ENCODE measurements at regions not wholly inside any gene's neighbourhood (a gene's known extent, or its start where the extent isn't known, plus 50 kb on each side); places are given as distances from the start of the nearest gene placed in this dataset.

DNA sequence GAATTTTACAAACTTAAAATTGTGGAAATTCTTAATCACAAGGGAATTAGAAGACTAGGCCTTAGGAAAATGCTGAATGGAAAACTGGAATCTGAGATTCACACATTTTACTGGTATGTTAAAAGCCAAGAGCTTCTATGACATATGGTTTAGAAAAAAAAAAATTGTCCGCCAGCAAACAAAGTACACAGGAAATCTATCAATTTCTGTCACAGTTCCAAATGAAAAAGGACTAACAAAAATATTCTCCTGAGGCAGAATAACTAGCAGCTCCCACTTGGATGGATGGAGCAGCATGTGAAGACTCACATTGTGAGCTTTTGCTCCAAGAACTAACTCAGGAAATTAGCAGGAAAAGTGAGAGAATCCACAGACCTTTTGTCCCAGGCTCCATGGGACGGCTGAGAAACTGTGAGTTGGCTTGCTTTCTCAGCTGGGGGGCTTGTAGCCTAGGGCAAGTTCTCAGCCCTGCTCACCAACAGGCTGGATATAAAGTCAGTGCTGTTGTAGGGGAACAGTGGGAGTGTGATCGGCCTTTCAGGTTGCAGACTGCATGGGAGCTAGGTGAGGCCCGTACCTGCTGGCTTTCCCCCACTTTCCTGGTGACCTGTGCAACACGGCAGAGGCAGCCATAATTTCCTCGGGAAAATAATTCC, 731.1 kb upstream of the SGO1 start:
- peaks cover 2% of the 10 kb centered on the region for H3K27me3 Mint-ChIP-seq (ENCODE audit: unreplicated experiment)
- DNase-seq, result no peak
- no peaks in the 10 kb centered on the region for H3K36me3 Mint-ChIP-seq (ENCODE audit: unreplicated experiment)
- TF ChIP-seq, protein P1, sequence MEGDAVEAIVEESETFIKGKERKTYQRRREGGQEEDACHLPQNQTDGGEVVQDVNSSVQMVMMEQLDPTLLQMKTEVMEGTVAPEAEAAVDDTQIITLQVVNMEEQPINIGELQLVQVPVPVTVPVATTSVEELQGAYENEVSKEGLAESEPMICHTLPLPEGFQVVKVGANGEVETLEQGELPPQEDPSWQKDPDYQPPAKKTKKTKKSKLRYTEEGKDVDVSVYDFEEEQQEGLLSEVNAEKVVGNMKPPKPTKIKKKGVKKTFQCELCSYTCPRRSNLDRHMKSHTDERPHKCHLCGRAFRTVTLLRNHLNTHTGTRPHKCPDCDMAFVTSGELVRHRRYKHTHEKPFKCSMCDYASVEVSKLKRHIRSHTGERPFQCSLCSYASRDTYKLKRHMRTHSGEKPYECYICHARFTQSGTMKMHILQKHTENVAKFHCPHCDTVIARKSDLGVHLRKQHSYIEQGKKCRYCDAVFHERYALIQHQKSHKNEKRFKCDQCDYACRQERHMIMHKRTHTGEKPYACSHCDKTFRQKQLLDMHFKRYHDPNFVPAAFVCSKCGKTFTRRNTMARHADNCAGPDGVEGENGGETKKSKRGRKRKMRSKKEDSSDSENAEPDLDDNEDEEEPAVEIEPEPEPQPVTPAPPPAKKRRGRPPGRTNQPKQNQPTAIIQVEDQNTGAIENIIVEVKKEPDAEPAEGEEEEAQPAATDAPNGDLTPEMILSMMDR (IDR thresholded peaks at IDR 0.05; ENCODE audit: partially characterized antibody, unreplicated experiment), result no peak
- no peak overlapping the region for H3K27ac Mint-ChIP-seq (ENCODE audit: unreplicated experiment)
- H3K4me3 Mint-ChIP-seq (ENCODE audit: unreplicated experiment), result no peak overlapping the region
- H3K9me3 Mint-ChIP-seq (ENCODE audit: unreplicated experiment), result no peaks in the 10 kb centered on the region
- peaks cover 1% of the 10 kb centered on the region for H3K4me1 Mint-ChIP-seq (ENCODE audit: low read depth, unreplicated experiment)

DNA sequence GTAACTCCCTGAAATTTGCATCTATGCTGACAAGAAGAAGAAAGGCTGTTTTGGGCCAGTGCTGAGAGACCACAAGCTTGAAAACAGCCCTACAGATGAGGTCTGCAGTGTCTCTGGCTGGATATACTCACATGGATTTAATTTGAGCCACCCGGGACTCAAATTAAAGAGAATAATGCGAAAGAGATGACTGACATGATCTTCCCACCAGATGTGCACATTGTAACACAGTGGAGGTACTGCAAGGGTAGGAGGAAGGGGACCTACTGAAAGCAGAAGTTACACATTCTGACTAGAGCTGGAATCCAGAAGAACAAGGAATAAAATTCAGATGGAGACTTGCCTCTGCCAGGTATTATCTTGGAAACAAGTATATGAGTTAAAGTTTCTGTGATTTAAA, 728.3 kb upstream of the SGO1 start:
- no peak for DNase-seq
- no peaks in the 10 kb centered on the region for H3K9me3 Mint-ChIP-seq (ENCODE audit: unreplicated experiment)
- H3K36me3 Mint-ChIP-seq (ENCODE audit: unreplicated experiment), result no peaks in the 10 kb centered on the region
- no peak overlapping the region for H3K4me3 Mint-ChIP-seq (ENCODE audit: unreplicated experiment)
- H3K27ac Mint-ChIP-seq (ENCODE audit: unreplicated experiment), result no peak overlapping the region
- peaks cover 2% of the 10 kb centered on the region for H3K27me3 Mint-ChIP-seq (ENCODE audit: unreplicated experiment)
- H3K4me1 Mint-ChIP-seq (ENCODE audit: low read depth, unreplicated experiment), result peaks cover 1% of the 10 kb centered on the region
- TF ChIP-seq, protein P1 (IDR thresholded peaks at IDR 0.05; ENCODE audit: partially characterized antibody, unreplicated experiment), result no peak

DNA sequence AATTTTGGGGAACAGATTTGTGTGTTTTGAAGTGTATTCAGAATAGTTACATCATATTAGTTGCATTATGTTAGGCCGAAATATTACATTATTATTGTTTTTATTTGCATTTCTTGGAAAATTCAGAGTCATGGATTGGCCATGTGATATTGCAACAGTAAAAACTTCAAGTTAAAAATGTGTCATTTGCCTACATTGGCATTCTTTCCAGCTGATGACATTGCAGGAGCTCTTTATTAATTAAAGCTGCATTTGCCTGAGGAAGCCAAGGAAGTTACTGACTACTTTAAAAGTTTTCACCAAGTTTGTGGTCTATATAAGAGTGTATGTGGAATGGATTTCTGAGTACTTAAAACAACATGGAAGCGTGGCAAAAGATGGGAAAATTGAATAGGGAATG, 726.4 kb upstream of the SGO1 start:
- Mint-ChIP-seq H3K4me1 (ENCODE audit: low read depth, unreplicated experiment) (peaks cover 1% of the 10 kb centered on the region), H3K36me3 (ENCODE audit: unreplicated experiment) (no peaks in the 10 kb centered on the region), H3K27me3 (ENCODE audit: unreplicated experiment) (peaks cover 2% of the 10 kb centered on the region), H3K27ac (ENCODE audit: unreplicated experiment) (no peak overlapping the region), H3K9me3 (ENCODE audit: unreplicated experiment) (no peaks in the 10 kb centered on the region), H3K4me3 (ENCODE audit: unreplicated experiment) (no peak overlapping the region)
- TF ChIP-seq, protein P1 (IDR thresholded peaks at IDR 0.05; ENCODE audit: partially characterized antibody, unreplicated experiment), result no peak
- no peak for DNase-seq

DNA sequence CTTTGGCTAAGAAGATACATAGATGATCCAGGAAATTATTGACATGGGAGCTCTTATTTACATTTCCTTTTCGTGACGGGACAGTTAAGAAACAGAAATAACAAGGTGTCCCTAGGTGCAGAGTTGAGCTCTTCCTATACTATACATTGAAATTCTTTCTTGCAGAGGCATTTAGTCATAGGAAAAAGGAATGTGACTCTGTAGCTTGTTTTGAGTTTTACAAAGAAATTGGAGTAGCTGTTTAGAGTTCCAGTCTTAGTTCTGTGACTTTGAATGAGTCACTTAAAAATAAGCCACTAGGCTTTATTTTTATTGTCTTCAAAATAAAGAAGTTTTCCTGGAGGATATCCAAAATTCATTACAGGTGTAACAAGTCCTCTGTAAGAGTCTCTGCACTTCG, 723.5 kb upstream of the SGO1 start:
- Mint-ChIP-seq H3K36me3 (ENCODE audit: unreplicated experiment) (no peaks in the 10 kb centered on the region), H3K4me1 (ENCODE audit: low read depth, unreplicated experiment) (peaks cover 1% of the 10 kb centered on the region), H3K4me3 (ENCODE audit: unreplicated experiment) (no peak overlapping the region)

DNA sequence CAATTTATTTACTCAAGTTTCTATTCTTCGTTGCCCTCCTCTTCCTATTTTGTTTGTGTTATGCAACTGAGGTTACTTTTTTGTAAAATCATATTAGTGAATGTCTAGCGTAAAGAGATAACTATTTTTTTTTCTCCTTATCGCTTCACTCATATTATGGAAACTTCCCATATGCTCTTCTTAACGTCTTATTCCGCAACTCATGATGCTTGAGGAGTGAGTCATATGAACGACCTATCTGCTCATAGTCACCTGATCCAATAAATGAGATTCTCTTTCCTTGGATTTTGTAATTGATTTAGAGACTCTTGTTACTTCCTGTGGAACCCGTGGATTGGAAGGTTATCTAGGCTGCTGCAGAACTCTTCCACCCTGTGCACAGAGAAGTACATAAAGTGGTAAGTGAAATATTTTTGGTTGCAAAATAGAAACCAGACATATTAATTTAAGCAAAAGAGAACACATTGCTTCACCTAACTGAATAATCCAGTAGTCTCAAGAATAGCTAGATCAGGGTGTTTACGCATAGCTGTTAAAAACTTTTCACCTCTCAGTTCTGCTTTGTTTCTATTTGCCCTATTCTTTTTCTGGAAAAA, 719.3 kb upstream of the SGO1 start:
- H3K4me1 Mint-ChIP-seq (ENCODE audit: low read depth, unreplicated experiment), result no peaks in the 10 kb centered on the region
- no peaks in the 10 kb centered on the region for H3K36me3 Mint-ChIP-seq (ENCODE audit: unreplicated experiment)
- H3K27me3 Mint-ChIP-seq (ENCODE audit: unreplicated experiment), result no peaks in the 10 kb centered on the region
- no peak overlapping the region for H3K27ac Mint-ChIP-seq (ENCODE audit: unreplicated experiment)
- H3K4me3 Mint-ChIP-seq (ENCODE audit: unreplicated experiment), result no peak overlapping the region
- TF ChIP-seq, protein P1 (IDR thresholded peaks at IDR 0.05; ENCODE audit: partially characterized antibody, unreplicated experiment), result no peak
- no peaks in the 10 kb centered on the region for H3K9me3 Mint-ChIP-seq (ENCODE audit: unreplicated experiment)
- DNase-seq, result no peak

More for the DNA sequence above, 723.5 kb upstream of the SGO1 start:
- TF ChIP-seq, protein P1 (IDR thresholded peaks at IDR 0.05; ENCODE audit: partially characterized antibody, unreplicated experiment), result no peak
- no peaks in the 10 kb centered on the region for H3K9me3 Mint-ChIP-seq (ENCODE audit: unreplicated experiment)
- no peaks in the 10 kb centered on the region for H3K27me3 Mint-ChIP-seq (ENCODE audit: unreplicated experiment)
- DNase-seq, result no peak
- H3K27ac Mint-ChIP-seq (ENCODE audit: unreplicated experiment), result no peak overlapping the region

Measured in glutamatergic neuron (in vitro differentiated cells).